Stimulated activated CD8-positive, alpha-beta memory T cell treated with anti-CD3 and anti-CD28 coated beads, Interleukin-7, amount 100 ng/mL, for 4 hours (primary cell): ENCODE measurements at regions not wholly inside any gene's neighbourhood (a gene's known extent, or its start where the extent isn't known, plus 50 kb on each side); places are given as distances from the start of the nearest gene placed in this dataset.
"Not testable (repeated sequence)": the region's sequence is repeated elsewhere in the genome, so short reads cannot be mapped to it uniquely, and the experiment has no call there.

Source experiments
- DNase-seq, 2 donors: peaks; one replicate each; pipeline ENCODE4 v3.0.0-alpha.2; 2020; ENCODE audit warnings: low read depth in 2 of 2

- no peak for DNase-seq
Observed at GRCh38 chr5:125894383-125894782, 528.8 kb upstream of the GRAMD2B start.

DNA sequence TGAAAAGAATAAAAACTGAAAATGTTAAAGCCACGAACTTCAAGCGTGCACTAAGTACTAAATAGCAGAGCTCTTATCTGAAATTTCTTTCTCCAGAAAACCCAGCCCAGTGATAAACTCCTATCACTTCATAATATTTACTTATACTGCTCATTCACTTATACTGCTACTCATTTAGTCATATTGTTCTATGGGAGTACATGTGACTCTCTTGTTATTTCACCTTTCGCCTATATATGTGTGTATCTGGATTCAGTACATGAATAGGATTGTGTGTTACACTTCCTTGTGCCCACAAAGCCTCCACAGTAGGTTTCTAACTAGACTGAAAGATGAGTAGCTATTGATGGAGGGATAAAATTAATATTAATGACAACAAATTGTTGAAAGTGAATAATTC is 526.8 kb upstream of the GRAMD2B start:
- no peak for DNase-seq

- DNase-seq: no peak
Observed at GRCh38 chr5:125897089-125897488, 526.1 kb upstream of the GRAMD2B start.

DNA sequence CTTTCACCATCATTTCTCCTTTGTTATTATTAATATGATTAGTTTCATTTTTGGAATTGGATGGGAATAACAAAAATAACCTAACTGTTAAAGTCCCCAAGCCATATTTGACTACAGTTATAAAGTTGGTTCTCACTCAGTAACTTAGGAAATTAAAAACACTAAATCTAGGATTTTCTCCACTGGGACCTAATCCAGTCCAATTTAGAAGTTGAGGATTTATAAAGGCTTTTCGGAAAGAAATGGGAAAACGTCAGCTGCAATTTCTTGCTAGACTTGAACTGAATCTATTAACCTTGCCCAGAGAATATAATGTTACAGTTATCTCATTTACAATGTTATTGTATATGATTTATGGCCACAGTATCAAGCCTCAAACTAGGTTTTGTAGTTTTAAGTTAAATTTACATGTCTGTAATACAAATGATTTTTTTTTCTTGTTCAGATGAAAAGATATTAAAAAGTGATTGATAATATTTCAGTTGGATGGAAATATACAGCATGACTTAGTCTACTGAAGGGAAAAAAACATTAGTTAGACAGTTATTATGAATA is 524.3 kb upstream of the GRAMD2B start:
- no peak for DNase-seq

- no peak for DNase-seq
Observed at GRCh38 chr5:125912028-125912427, 511.2 kb upstream of the GRAMD2B start.

DNA sequence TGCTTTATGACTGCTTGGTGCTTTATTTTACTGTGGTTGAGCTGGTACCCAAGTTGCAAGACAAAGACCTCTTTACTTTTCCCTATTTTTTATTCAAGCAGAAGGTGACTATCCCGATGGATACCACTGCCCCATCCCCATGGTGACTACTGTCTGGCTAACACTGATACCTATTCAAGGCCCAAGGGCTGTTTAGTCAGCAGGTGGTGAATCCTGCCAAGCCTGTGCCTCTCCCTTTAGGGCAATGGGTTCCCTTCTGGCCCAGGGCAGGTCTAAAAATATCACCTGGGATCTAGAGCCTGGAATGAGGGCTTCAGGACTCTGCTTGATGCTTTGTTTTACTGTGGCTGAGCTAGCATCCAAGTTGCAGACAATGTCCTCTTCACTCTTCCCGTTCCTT is 510.0 kb upstream of the GRAMD2B start:
- no peak for DNase-seq

DNA sequence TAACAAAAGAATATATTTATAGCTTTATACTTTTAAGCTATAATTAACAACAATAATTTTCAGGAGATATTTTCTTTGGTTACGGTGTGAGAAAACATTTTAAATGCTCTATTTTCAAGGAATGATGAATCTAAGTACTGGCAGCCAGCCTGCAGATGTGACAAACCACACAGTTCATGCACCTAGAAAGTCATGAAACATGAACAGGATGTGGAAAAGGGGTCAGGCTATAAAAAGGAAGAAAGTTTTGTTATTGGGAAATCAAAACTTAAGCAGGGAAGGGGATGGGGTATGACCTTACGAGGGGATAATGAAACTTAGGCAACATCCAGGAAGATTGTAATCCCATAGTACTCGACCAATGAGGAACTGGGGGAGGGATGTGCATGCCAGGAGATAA is 508.7 kb upstream of the GRAMD2B start:
- no peak for DNase-seq

DNA sequence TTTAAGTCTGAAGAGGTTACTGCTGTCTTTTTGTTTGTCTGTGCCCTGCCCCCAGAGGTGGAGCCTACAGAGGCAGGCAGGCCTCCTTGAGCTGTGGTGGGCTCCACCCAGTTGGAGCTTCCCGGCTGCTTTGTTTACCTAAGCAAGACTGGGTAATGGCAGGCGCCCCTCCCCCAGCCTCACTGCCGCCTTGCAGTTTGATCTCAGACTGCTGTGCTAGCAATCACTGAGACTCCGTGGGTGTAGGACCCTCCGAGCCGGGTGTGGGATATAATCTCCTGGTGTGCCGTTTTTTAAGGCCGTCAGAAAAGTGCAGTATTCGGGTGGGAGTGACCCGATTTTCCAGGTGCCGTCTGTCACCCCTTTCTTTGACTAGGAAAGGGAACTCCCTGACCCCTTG is 499.3 kb upstream of the GRAMD2B start:
- DNase-seq: not testable (repeated sequence)

DNA sequence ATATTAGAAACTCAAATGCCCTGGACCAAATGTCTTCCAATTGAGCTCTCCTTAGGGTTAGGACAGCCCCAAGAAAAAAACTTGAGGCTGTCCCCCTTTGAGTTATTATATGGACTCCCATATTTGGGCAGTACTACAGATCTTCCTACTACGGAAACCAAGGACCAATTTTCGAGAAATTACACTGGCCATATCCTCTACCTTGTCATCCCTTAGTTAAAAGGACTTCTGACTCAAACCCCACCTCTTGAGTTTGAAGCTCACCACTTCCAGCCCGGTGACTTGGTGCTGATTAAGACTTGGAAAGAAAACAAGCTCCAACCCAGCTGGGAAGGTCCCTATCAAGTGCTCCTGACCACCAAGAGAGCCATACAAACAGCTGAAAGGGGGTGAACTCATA is 497.0 kb upstream of the GRAMD2B start:
- no peak for DNase-seq

DNA sequence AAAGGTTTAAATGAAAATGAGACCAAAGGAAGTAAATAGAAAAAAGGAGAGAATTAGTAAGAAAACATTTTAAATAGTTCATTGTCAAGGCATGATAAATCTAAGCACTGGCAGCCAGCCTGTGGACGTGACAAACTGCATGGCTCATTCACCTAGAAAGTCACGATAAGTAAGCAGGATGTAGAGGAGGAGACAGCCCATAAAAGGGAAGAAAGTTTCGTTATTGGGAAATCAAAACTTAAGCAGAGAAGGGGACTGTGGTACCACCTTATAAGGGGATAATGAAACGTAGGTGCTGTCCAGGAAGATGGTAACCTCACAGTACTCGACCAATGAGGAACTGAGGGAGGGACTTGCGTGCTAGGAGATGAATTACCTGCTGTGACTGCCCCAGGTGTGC is 494.5 kb upstream of the GRAMD2B start:
- DNase-seq: no peak

- DNase-seq: no peak
Observed at GRCh38 chr5:125950012-125950615, 473.1 kb upstream of the GRAMD2B start.

- no peak for DNase-seq
Observed at GRCh38 chr5:125961150-125961549, 462.1 kb upstream of the GRAMD2B start.

- no peak for DNase-seq
Observed at GRCh38 chr5:125965577-125965976, 457.6 kb upstream of the GRAMD2B start.

- DNase-seq: no peak
Observed at GRCh38 chr5:125967576-125967975, 455.6 kb upstream of the GRAMD2B start.

DNA sequence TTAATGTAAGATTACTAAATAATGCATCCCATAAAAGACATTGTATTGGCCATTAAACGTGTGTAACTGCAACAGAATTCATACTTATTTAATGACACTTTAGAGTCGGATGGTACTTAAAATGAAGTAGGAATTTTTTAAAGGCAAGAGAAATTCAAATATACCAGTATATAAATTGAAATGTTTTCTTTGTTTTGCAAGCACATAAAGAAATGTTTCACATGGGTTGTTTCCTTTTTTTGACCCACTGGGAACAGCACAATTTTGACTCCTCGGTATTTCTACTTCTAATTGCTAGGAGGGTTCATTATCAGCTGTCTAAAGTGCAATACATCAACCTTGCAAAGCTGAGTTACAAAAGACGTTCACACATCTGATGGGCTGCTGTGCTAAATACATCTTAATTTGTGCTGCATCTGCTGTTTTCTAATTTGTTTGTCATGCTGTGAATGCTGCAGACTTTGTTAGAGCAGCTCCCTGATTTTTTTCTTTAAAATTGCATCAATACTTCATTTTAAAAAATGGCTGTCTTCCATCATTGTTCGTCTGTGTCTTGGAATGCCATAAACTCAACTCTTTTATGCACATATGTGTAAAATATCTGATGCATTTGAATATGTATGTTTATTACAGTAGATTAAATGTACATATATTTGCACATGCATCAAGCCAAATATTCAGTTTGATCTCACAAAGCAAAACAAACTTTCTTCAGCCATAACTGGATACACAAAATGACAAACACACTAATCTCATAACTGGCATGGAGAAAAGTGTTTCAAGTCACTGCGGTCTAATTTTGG is 454.0 kb upstream of the GRAMD2B start:
- no peak for DNase-seq

DNA sequence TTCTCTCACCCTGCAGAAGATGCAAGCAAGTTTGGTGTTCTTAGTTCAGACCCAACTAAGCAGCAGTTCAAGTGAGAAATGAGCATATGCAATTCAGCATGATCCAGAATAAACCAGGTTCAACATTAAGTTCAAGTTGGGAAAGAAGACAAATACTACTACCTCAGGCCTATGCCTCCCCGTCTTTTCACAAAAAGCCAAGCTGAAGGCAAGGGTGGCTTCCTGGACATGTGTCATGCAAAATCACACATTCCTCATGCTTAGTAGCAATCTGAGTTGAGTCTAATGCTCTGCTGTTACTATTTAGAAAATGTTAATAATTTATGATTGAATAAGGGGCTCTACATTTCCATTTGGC is 453.4 kb upstream of the GRAMD2B start:
- DNase-seq: no peak

DNA sequence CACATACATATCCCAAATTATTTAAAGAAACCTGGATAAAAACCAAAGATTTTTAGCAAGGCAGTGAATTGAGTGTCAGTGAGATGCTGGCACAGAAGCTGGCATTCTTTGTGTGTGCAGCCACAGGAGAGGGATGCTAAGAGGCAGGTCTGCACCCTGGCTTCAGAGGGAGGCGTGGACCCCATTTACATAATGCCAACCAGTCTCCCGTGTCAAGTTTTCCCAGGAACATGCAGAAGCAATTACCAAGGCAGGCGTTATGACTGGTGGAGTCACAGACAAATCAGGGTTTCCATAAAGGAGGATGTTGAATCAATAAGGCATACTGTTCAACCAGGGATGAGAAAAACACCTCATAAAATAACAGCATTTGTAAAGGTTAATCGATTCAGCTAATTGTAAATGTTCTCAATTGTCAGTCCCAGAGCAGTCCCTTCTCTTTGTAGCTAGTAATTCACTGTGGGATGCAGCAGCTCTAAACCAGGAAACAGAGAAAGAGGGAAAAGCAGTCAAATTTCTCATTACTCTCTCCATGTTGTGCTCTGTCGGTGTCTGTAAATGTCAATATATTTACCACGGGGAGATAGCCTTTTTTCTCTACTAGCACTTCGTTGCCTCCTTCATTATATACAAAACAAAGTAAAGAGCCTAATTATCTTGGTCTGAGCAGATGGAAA is 452.4 kb upstream of the GRAMD2B start:
- no peak for DNase-seq

- DNase-seq: no peak
Observed at GRCh38 chr5:125972706-125973105, 450.5 kb upstream of the GRAMD2B start.

GRCh38 chr5:125974679-125975078 is 448.5 kb upstream of the GRAMD2B start:
- DNase-seq: no peak

DNA sequence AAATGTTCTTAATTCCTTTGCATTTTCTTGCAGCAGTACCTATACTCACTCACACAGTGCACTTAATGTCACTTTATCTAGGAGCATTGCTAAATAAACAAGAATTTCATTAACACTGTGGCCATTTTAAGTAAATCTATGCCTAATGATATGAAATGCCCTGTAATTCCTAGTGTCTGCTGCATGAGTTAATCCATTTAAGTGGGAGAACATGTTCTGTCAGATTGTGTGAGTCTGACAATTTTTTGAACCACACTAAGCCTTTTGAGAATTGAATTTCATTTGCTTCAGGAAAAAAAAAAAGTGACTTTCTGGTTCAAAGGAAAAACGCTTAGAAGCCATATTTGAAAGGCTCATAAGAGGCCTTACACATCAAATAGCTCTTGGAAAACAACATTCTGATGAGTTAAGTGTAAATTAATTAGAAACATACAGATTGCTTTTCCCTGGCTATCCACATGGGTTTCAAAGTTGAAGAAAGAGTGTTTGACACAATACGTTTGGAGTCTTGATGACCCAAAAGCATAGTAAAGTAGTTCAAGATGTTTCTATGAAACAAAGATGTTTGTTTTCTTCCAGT is 446.7 kb upstream of the GRAMD2B start:
- no peak for DNase-seq

DNA sequence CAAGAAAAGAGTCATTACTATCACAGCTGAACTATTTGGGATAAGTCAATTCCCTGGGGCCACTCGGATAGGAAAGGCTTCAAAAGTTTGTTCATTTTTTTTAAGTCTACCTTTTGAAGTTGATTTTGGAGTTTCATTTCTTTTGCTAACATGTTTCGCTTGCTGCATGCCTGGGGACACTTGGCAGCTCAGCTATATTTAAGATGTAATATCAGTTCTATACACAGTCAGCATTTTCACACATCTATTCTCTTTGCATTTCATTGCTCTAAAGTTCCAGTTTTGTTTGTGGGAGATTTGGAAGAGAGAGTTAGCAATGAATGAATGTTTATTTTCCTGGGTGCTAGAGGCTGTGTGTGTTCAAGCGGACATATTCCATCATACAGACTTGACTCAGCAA is 445.2 kb upstream of the GRAMD2B start:
- no peak for DNase-seq

DNA sequence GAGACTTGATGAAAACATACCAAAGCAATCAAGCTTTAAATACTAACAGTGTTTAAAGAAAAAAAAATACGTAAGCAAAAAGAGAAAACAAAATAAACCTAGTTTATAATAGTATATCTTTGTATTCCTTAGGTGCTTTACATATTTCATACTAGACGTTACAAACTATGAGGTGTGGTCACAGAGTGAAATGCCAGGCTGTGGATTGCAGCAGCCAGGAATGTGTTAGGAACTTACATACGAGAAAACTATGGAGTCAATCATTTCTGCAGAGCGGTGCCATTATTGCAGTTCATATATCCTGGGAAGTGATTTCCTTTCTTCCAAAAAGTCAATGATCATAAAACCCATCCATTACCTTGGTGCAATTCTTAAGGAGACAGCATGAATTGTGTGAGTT is 443.6 kb upstream of the GRAMD2B start:
- no peak for DNase-seq

- no peak for DNase-seq
Observed at GRCh38 chr5:125981016-125981415, 442.2 kb upstream of the GRAMD2B start.
